GM23338 (cell line): ENCODE measurements at regions not wholly inside any gene's neighbourhood (a gene's known extent, or its start where the extent isn't known, plus 50 kb on each side); places are given as distances from the start of the nearest gene placed in this dataset.

Experiments
- ATAC-seq: fragments of 200-7000 bp; cut with Tn5 transposase; 3 replicates; pipeline ENCODE4 v1.9.1; 2020
- DNase-seq: peaks from one replicate; pipeline ENCODE4 v3.0.0-alpha.2; 2015; ENCODE audit warnings: low spot score
- H2AFZ ChIP-seq: fragments of 200-600 bp; sonication (generic); 2 replicates; pipeline ENCODE4 v1.8.0; 2016; ENCODE audit warnings: antibody characterized with exemption, mild to moderate bottlenecking, moderate library complexity
- H3F3A ChIP-seq: fragments of 200-600 bp; sonication (generic); replicated peaks from 2 replicates; pipeline ENCODE4 v1.8.0; 2017; ENCODE audit warnings: antibody characterized with exemption, mixed run types, low read depth
- H3K27ac ChIP-seq: fragments of 200-600 bp; sonication (generic); 2 replicates; pipeline ENCODE4 v1.6.1; 2016; ENCODE audit warnings: low read depth
- H3K27me3 ChIP-seq: fragments of 200-600 bp; sonication (generic); 2 replicates; pipeline ENCODE4 v1.8.0; 2016; ENCODE audit warnings: mild to moderate bottlenecking, mixed run types, moderate library complexity; ENCODE audit not compliant: insufficient read depth
- H3K36me3 ChIP-seq: fragments of 200-600 bp; sonication (generic); 2 replicates; pipeline ENCODE4 v1.8.0; 2016; ENCODE audit warnings: mild to moderate bottlenecking; ENCODE audit not compliant: insufficient read depth
- H3K4me1 ChIP-seq: fragments of 200-600 bp; sonication (generic); 2 replicates; pipeline ENCODE4 v1.8.0; 2016; ENCODE audit warnings: mild to moderate bottlenecking, moderate library complexity; ENCODE audit not compliant: insufficient read depth
- H3K4me2 ChIP-seq: fragments of 200-600 bp; sonication (generic); 2 replicates; pipeline ENCODE4 v1.7.1; 2017; ENCODE audit warnings: mixed run types
- H3K4me3 ChIP-seq: fragments of 200-600 bp; sonication (generic); 2 replicates; pipeline ENCODE4 v1.6.1; 2016; ENCODE audit warnings: mixed run types
- H3K79me2 ChIP-seq: fragments of 200-600 bp; sonication (generic); replicated peaks from 2 replicates; pipeline ENCODE4 v1.8.0; 2017; ENCODE audit warnings: mild to moderate bottlenecking; ENCODE audit not compliant: insufficient read depth
- H3K9me2 ChIP-seq: fragments of 200-600 bp; sonication (generic); 2 replicates; pipeline ENCODE4 v1.8.0; 2017; ENCODE audit not compliant: insufficient read depth
- H4K20me1 ChIP-seq: fragments of 200-600 bp; sonication (generic); replicated peaks from 2 replicates; pipeline ENCODE4 v1.8.0; 2017; ENCODE audit warnings: mild to moderate bottlenecking; ENCODE audit not compliant: insufficient read depth
- H3K27ac Mint-ChIP-seq: 2 replicates; pipeline ENCODE4 v1.8.0; 2020; ENCODE audit warnings: inconsistent platforms, mild to moderate bottlenecking, moderate library complexity, mixed read lengths
- H3K27me3 Mint-ChIP-seq: 3 replicates; pipeline ENCODE4 v1.8.0; 2022; ENCODE audit warnings: low read depth, mild to moderate bottlenecking, moderate library complexity, mixed read lengths, inconsistent platforms; ENCODE audit not compliant: insufficient read depth, poor library complexity
- H3K36me3 Mint-ChIP-seq: 3 replicates; pipeline ENCODE4 v1.8.0; 2021; ENCODE audit warnings: low read depth, mild to moderate bottlenecking, inconsistent platforms, moderate library complexity, mixed read lengths
- H3K4me1 Mint-ChIP-seq: 3 replicates; pipeline ENCODE4 v1.8.0; 2020; ENCODE audit warnings: mild to moderate bottlenecking, inconsistent platforms, mixed read lengths
- H3K4me3 Mint-ChIP-seq: 3 replicates; pipeline ENCODE4 v1.8.0; 2021; ENCODE audit warnings: moderate library complexity, mild to moderate bottlenecking, inconsistent platforms, mixed read lengths
- H3K9me3 Mint-ChIP-seq: 3 replicates; pipeline ENCODE4 v1.8.0; 2020; ENCODE audit warnings: moderate library complexity, mild to moderate bottlenecking, inconsistent platforms, mixed read lengths
- ZNF114 ChIP-seq: fragments of 250-450 bp; sonication (Bioruptor Pico); IDR thresholded peaks from 2 replicates; pipeline ENCODE4 v1.5.0; 2020; ENCODE audit warnings: mild to moderate bottlenecking, moderate library complexity
- TF ChIP-seq, protein P1 (sequence below): fragments of 250-450 bp; sonication (Bioruptor Pico); IDR thresholded peaks from 2 replicates; pipeline ENCODE4 v1.5.0; 2020; ENCODE audit warnings: mild to moderate bottlenecking, moderate library complexity
- TF ChIP-seq, protein P2 (sequence below): IDR thresholded peaks from 2 replicates; pipeline ENCODE4 v1.6.1; 2016; ENCODE audit warnings: antibody characterized with exemption

DNA sequence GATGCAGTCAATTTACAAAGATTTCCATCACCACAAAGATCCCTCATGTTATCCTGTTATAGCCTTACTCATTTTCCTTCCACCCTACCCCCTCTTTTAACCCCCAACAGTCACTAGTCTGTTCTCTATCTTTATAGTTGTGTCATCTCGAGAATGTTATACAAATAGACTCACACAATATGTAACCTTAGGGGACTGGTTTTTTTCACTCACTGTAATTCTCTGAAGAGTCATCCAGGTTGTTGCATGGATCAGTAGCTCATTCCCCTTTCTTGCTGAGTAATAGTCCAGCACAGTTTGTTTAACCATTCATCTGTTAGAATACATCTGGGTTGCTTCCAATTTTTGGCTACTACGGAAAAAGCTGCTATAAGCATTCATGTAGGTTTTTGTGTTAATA lies 121.1 kb upstream of the PDE1C start:
- no peak overlapping the region for H3K27ac Mint-ChIP-seq
- H3K9me3 Mint-ChIP-seq: peaks cover 10% of the 10 kb centered on the region; the same call in 2 of the 3 replicates

More for the DNA sequence above, 121.1 kb upstream of the PDE1C start:
- no peak for TF ChIP-seq ZNF114 (CRISPR knock-in tag)
- TF ChIP-seq, protein P1, sequence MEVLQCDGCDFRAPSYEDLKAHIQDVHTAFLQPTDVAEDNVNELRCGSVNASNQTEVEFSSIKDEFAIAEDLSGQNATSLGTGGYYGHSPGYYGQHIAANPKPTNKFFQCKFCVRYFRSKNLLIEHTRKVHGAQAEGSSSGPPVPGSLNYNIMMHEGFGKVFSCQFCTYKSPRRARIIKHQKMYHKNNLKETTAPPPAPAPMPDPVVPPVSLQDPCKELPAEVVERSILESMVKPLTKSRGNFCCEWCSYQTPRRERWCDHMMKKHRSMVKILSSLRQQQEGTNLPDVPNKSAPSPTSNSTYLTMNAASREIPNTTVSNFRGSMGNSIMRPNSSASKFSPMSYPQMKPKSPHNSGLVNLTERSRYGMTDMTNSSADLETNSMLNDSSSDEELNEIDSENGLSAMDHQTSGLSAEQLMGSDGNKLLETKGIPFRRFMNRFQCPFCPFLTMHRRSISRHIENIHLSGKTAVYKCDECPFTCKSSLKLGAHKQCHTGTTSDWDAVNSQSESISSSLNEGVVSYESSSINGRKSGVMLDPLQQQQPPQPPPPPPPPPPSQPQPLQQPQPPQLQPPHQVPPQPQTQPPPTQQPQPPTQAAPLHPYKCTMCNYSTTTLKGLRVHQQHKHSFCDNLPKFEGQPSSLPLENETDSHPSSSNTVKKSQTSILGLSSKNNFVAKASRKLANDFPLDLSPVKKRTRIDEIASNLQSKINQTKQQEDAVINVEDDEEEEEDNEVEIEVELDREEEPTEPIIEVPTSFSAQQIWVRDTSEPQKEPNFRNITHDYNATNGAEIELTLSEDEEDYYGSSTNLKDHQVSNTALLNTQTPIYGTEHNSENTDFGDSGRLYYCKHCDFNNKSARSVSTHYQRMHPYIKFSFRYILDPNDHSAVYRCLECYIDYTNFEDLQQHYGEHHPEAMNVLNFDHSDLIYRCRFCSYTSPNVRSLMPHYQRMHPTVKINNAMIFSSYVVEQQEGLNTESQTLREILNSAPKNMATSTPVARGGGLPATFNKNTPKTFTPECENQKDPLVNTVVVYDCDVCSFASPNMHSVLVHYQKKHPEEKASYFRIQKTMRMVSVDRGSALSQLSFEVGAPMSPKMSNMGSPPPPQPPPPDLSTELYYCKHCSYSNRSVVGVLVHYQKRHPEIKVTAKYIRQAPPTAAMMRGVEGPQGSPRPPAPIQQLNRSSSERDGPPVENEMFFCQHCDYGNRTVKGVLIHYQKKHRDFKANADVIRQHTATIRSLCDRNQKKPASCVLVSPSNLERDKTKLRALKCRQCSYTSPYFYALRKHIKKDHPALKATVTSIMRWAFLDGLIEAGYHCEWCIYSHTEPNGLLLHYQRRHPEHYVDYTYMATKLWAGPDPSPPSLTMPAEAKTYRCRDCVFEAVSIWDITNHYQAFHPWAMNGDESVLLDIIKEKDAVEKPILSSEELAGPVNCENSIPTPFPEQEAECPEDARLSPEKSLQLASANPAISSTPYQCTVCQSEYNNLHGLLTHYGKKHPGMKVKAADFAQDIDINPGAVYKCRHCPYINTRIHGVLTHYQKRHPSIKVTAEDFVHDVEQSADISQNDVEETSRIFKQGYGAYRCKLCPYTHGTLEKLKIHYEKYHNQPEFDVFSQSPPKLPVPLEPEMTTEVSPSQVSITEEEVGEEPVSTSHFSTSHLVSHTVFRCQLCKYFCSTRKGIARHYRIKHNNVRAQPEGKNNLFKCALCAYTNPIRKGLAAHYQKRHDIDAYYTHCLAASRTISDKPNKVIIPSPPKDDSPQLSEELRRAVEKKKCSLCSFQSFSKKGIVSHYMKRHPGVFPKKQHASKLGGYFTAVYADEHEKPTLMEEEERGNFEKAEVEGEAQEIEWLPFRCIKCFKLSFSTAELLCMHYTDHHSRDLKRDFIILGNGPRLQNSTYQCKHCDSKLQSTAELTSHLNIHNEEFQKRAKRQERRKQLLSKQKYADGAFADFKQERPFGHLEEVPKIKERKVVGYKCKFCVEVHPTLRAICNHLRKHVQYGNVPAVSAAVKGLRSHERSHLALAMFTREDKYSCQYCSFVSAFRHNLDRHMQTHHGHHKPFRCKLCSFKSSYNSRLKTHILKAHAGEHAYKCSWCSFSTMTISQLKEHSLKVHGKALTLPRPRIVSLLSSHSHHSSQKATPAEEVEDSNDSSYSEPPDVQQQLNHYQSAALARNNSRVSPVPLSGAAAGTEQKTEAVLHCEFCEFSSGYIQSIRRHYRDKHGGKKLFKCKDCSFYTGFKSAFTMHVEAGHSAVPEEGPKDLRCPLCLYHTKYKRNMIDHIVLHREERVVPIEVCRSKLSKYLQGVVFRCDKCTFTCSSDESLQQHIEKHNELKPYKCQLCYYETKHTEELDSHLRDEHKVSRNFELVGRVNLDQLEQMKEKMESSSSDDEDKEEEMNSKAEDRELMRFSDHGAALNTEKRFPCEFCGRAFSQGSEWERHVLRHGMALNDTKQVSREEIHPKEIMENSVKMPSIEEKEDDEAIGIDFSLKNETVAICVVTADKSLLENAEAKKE (CRISPR knock-in tag): no peak
- TF ChIP-seq, protein P2, sequence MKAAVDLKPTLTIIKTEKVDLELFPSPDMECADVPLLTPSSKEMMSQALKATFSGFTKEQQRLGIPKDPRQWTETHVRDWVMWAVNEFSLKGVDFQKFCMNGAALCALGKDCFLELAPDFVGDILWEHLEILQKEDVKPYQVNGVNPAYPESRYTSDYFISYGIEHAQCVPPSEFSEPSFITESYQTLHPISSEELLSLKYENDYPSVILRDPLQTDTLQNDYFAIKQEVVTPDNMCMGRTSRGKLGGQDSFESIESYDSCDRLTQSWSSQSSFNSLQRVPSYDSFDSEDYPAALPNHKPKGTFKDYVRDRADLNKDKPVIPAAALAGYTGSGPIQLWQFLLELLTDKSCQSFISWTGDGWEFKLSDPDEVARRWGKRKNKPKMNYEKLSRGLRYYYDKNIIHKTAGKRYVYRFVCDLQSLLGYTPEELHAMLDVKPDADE: no peak
- Mint-ChIP-seq H3K4me3 (no peak overlapping the region), H3K27me3 (no peaks in the 10 kb centered on the region), H3K36me3 (no peaks in the 10 kb centered on the region; the same call in 2 of the 3 replicates), H3K4me1 (no peaks in the 10 kb centered on the region)
- ATAC-seq (no peak), DNase-seq (no peak)
- Histone ChIP-seq H3K27me3 (no peaks in the 10 kb centered on the region), H3K9me2 (no peaks in the 10 kb centered on the region), H3K4me2 (no peak overlapping the region), H3K4me3 (no peak overlapping the region), H3K27ac (no peak overlapping the region), H4K20me1 (no peaks in the 10 kb centered on the region), H3F3A (no peaks in the 10 kb centered on the region), H2AFZ (no peak overlapping the region), H3K79me2 (no peaks in the 10 kb centered on the region), H3K4me1 (no peaks in the 10 kb centered on the region), H3K36me3 (no peaks in the 10 kb centered on the region)
